Ovary (tissue), 7 donors: ENCODE measurements at regions not wholly inside any gene's neighbourhood (a gene's known extent, or its start where the extent isn't known, plus 50 kb on each side); places are given as distances from the start of the nearest gene placed in this dataset.

Experiments used
- DNase-seq, 5 donors: peaks; one replicate each; pipeline ENCODE4 v3.0.0-alpha.2; 2019 to 2020
- H3K27ac ChIP-seq, 2 donors: fragments of 200-600 bp; one replicate each; pipeline versions ENCODE4 v1.5.1 to v1.8.0; 2019 to 2022
- H3K27me3 ChIP-seq: fragments of 200-600 bp; one replicate; pipeline ENCODE4 v1.8.0; 2022
- H3K36me3 ChIP-seq: fragments of 200-600 bp; sonication (generic); one replicate; pipeline ENCODE4 v1.5.1; 2019
- H3K4me1 ChIP-seq: one replicate; pipeline ENCODE4 v1.8.1; 2013; ENCODE audit warnings: mild to moderate bottlenecking, moderate library complexity; ENCODE audit not compliant: insufficient read depth
- H3K4me3 ChIP-seq: fragments of 200-600 bp; sonication (generic); one replicate; pipeline ENCODE4 v1.5.1; 2017
- H3K9me3 ChIP-seq, 2 donors: fragments of 200-600 bp in 1 of 2; sonication (generic) in 1 of 2; one replicate each; pipeline versions ENCODE4 v1.5.1 to v1.8.1; 2013 to 2019; ENCODE audit warnings: mild to moderate bottlenecking in 1 of 2, moderate library complexity in 1 of 2
- EP300 ChIP-seq: sonication (generic); formaldehyde crosslinking; IDR thresholded peaks from one replicate; pipeline ENCODE4 v1.6.1; 2017; ENCODE audit warnings: antibody characterized with exemption
- POLR2A ChIP-seq: fragments of 450-650 bp; IDR thresholded peaks from one replicate; pipeline ENCODE4 v1.6.1; 2017; ENCODE audit warnings: antibody characterized with exemption, mild to moderate bottlenecking, moderate library complexity
- WGBS, 3 donors: extraction: QIAGEN DNeasy Blood & Tissue Kit in 1 of 3; methylation state at CpG; one replicate each; pipeline versions ENCODE4 v1.1.5 to v1.1.7; 2013 to 2017; 5-methylcytosine and 5-hydroxymethylcytosine counted together
- intact Hi-C, 4 donors: fragments of 100-400 bp; cut with DNase I; formaldehyde crosslinking; loops; one replicate each; pipeline versions ENCODE4 v1.11.0 to v1.15.1; 2022 to 2023
- TF ChIP-seq, protein P1 (sequence below), 3 donors: fragments of 450-650 bp in 2 of 3; fragments of 200-600 bp in 1 of 3; IDR thresholded peaks; one replicate each; pipeline versions ENCODE4 v1.5.1 to v1.8.0; 2016 to 2022; ENCODE audit warnings: antibody characterized with exemption in 3 of 3, mild to moderate bottlenecking in 1 of 3
- donor health status: DM: no; HTN: no; CAD: no; lungs with moderate emphysema.
- donor health status: DM: no; HTN: no; CAD: no.
- donor health status: Bipolar disorder and iron deficiency.
- donor health status: DM: no; HTN: no; CAD: no.
- donor health status: DM: yes; HTN: yes; CAD: no.

DNA sequence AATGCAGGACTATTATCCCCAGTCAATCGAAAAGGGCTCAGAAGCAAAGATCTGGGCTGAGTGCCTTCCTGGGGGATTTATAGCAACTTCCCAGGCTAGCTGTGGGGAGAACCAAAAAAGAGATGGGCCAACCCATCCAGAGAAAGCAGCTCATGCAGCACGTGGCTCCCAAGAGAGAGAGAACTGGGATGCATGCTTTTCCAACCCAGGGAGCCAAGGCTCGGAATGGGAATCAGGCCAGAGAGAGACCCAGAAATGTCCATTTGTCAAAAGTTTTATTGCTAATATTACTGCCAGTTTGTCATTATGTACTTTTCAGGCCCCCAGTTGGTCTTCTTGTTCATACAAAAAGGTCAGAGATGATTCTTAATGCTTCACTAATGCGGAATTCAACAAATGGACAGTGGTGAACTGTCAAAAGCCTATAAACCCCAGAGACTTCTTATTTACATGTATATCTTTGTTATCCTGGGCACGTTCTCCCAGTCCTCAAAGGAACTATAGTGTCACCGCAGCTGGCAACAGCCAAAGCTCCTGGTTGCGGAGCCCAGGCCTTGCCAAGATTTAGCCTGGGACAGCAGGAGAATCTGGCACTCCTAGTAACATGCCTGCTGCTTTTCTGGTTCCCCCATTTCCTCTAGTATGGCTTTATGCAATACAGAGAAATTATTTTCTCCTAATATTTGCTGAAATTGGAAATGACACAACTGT is 139.1 kb upstream of the POU3F2 start:
- intact Hi-C loops: no loop called here
- Histone ChIP-seq H3K9me3 (no peaks in the 10 kb centered on the region), H3K36me3 (no peaks in the 10 kb centered on the region), H3K27ac (no peak overlapping the region), H3K4me1 (no peaks in the 10 kb centered on the region), H3K4me3 (no peak overlapping the region), H3K27me3 (no peaks in the 10 kb centered on the region)
- 72 to 76% (median 76%) methylated on average over 7 of the region's 7 CpGs for WGBS, 3 donors
- no peak for DNase-seq
- TF ChIP-seq, protein P1, sequence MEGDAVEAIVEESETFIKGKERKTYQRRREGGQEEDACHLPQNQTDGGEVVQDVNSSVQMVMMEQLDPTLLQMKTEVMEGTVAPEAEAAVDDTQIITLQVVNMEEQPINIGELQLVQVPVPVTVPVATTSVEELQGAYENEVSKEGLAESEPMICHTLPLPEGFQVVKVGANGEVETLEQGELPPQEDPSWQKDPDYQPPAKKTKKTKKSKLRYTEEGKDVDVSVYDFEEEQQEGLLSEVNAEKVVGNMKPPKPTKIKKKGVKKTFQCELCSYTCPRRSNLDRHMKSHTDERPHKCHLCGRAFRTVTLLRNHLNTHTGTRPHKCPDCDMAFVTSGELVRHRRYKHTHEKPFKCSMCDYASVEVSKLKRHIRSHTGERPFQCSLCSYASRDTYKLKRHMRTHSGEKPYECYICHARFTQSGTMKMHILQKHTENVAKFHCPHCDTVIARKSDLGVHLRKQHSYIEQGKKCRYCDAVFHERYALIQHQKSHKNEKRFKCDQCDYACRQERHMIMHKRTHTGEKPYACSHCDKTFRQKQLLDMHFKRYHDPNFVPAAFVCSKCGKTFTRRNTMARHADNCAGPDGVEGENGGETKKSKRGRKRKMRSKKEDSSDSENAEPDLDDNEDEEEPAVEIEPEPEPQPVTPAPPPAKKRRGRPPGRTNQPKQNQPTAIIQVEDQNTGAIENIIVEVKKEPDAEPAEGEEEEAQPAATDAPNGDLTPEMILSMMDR (IDR thresholded peaks at IDR 0.05): no peak
- TF ChIP-seq EP300 (no peak), POLR2A (no peak)

DNA sequence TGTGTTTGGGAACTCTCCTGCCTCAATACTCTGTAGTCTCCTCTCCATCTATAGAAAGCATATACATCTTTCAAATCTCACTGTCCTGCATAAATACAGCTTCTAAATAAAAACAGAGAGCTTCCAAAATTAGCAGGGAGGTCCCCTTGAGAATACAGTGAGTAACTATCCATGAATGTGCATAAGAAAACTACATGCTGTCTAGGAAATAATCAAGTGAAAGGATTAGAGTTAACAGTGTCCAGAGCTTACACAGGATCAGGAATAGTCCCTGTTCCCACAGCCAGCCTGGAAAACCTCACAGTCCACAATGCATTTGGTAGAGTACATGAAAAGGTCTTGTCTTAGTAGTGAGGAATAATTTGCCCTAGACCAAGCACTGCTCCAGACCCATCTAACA is 123.0 kb upstream of the POU3F2 start:
- no peak overlapping the region for H3K4me3 ChIP-seq
- H3K4me1 ChIP-seq: no peaks in the 10 kb centered on the region
- no peaks in the 10 kb centered on the region for H3K36me3 ChIP-seq
- no peak for TF ChIP-seq EP300
- TF ChIP-seq POLR2A: no peak
- TF ChIP-seq, protein P1 (IDR thresholded peaks at IDR 0.05): no peak
- intact Hi-C loops: no loop called here
- DNase-seq: no peak
- H3K9me3 ChIP-seq: no peaks in the 10 kb centered on the region
- no peaks in the 10 kb centered on the region for H3K27me3 ChIP-seq
- no peak overlapping the region for H3K27ac ChIP-seq

DNA sequence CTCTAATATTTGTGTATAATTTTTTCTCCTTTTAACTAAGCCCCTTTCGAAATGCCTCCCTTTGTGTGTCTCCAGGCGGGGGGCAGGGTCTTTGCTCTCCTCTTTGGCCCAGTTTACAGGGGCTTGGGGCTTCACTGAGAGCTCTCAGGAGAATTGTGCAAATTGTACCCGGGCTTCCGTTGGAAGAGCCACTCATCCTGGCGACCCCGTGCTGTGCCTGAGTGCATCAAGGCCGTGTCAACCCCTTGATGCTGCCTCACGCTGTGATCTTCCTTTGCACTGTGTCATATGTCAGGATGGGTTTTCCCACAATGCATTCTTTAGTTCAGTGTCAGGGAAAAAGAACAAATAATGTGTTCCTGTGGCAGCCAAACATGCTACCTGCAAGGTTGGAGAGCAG is 118.0 kb upstream of the POU3F2 start:
- DNase-seq: no peak
- H3K27ac ChIP-seq: no peak overlapping the region
- TF ChIP-seq, protein P1 (IDR thresholded peaks at IDR 0.05): no peak
- TF ChIP-seq POLR2A (no peak), EP300 (no peak)
- H3K36me3 ChIP-seq: no peaks in the 10 kb centered on the region
- no peak overlapping the region for H3K4me3 ChIP-seq
- H3K4me1 ChIP-seq: no peaks in the 10 kb centered on the region
- H3K27me3 ChIP-seq: no peaks in the 10 kb centered on the region
- intact Hi-C loops: no loop called here
- WGBS, 3 donors: 11 to 13% (median 11%) methylated on average over 8 of the region's 8 CpGs
- no peaks in the 10 kb centered on the region for H3K9me3 ChIP-seq

DNA sequence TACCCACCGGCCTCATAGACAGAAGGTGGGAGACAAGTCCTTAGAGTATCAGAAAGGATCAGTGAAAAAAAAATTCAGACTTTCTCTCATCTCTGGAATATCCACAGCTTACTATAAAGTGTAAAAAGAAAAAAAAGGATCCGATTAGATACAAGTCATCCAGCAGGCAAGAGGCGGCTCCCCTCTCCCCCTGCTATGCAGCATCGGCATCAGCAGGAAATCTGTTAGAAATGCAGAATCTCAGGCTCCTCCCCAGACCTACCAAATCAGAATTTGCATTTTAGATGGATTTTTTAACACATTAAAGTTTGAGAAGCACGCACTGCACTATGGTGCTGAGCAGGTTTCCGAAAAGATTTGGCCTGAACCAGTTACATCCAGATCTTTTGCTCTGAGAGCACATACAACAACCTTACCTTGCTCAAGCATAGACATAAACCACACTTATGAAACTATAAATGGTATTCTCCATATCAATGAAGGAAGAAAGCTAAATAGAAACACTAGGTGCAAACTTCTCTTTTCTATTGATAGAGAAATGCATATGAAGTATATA is 117.0 kb upstream of the POU3F2 start:
- H3K4me3 ChIP-seq: no peak overlapping the region
- H3K27me3 ChIP-seq: no peaks in the 10 kb centered on the region
- H3K9me3 ChIP-seq: no peaks in the 10 kb centered on the region
- intact Hi-C loops: no loop called here
- no peak overlapping the region for H3K27ac ChIP-seq
- TF ChIP-seq EP300 (no peak), POLR2A (no peak)
- TF ChIP-seq, protein P1 (IDR thresholded peaks at IDR 0.05): no peak
- no peaks in the 10 kb centered on the region for H3K4me1 ChIP-seq
- 44 to 48% (median 45%) methylated on average over 6 of the region's 6 CpGs for WGBS, 3 donors
- no peaks in the 10 kb centered on the region for H3K36me3 ChIP-seq
- no peak for DNase-seq
